ENCODE measurements at regions not wholly inside any gene's neighbourhood (a gene's known extent, or its start where the extent isn't known, plus 50 kb on each side); places are given as distances from the start of the nearest gene placed in this dataset.
"Not testable (repeated sequence)": the region's sequence is repeated elsewhere in the genome, so short reads cannot be mapped to it uniquely, and the experiment has no call there.

- DNase-seq: no peak
Measured at GRCh38 chr1:30165116-30165515, 558.3 kb downstream of the MATN1 start.

GRCh38 chr1:30164693-30165092, 558.7 kb downstream of the MATN1 start:
- DNase-seq: no peak

- DNase-seq: no peak
Measured at GRCh38 chr1:30162565-30162964, 560.8 kb downstream of the MATN1 start.

- no peak for DNase-seq
Measured at GRCh38 chr1:30161953-30162352, 561.4 kb downstream of the MATN1 start.

GRCh38 chr1:30160999-30161689, 562.2 kb downstream of the MATN1 start:
- DNase-seq: no peak

GRCh38 chr1:30159015-30159414, 564.4 kb downstream of the MATN1 start:
- no peak for DNase-seq

GRCh38 chr1:30155698-30156097, 567.7 kb downstream of the MATN1 start:
- DNase-seq: not testable (repeated sequence)

- not testable (repeated sequence) for DNase-seq
Measured at GRCh38 chr1:30155253-30155652, 568.1 kb downstream of the MATN1 start.

GRCh38 chr1:30153743-30154449, 569.5 kb downstream of the MATN1 start:
- DNase-seq: no peak

GRCh38 chr1:30151826-30152225, 571.6 kb downstream of the MATN1 start:
- no peak for DNase-seq

GRCh38 chr1:30151119-30151518, 572.3 kb downstream of the MATN1 start:
- DNase-seq: no peak

- no peak for DNase-seq
Measured at GRCh38 chr1:30149226-30149625, 574.2 kb downstream of the MATN1 start.

GRCh38 chr1:30148676-30149075, 574.7 kb downstream of the MATN1 start:
- no peak for DNase-seq

GRCh38 chr1:30147188-30147587, 576.2 kb downstream of the MATN1 start:
- DNase-seq: no peak

- DNase-seq: no peak
Measured at GRCh38 chr1:30146448-30146847, 576.9 kb downstream of the MATN1 start.

- DNase-seq: no peak
Measured at GRCh38 chr1:30145723-30146303, 577.6 kb downstream of the MATN1 start.

GRCh38 chr1:30144831-30145230, 578.6 kb downstream of the MATN1 start:
- no peak for DNase-seq

GRCh38 chr1:30143517-30143916, 579.9 kb downstream of the MATN1 start:
- DNase-seq: no peak

- no peak for DNase-seq
Measured at GRCh38 chr1:30140566-30140965, 582.8 kb downstream of the MATN1 start.

GRCh38 chr1:30138891-30139290, 584.5 kb downstream of the MATN1 start:
- no peak for DNase-seq

GRCh38 chr1:30137001-30137400, 586.4 kb downstream of the MATN1 start:
- DNase-seq: no peak

GRCh38 chr1:30135698-30136097, 587.7 kb downstream of the MATN1 start:
- DNase-seq: no peak

GRCh38 chr1:30134466-30135217, 588.7 kb downstream of the MATN1 start:
- DNase-seq: no peak
